ENCODE measurements at regions not wholly inside any gene's neighbourhood (a gene's known extent, or its start where the extent isn't known, plus 50 kb on each side); places are given as distances from the start of the nearest gene placed in this dataset.
"Not testable (repeated sequence)": the region's sequence is repeated elsewhere in the genome, so short reads cannot be mapped to it uniquely, and the experiment has no call there.

GRCh38 chr14:106174206-106174605, 647.8 kb downstream of the TMEM121 start:
- Histone ChIP-seq H3K36me3 (no peaks in the 10 kb centered on the region), H3K27ac (no peak overlapping the region), H3K27me3 (no peaks in the 10 kb centered on the region), H3K4me3 (no peak overlapping the region), H3K9me3 (no peaks in the 10 kb centered on the region), H3K4me1 (no peaks in the 10 kb centered on the region)
- intact Hi-C loops (cut with DNase I; ENCODE audit: low total_unique reads), result no loop called here
- no peak for TF ChIP-seq CTCF (IDR thresholded peaks at IDR 0.05)
- TF ChIP-seq POLR2A (IDR thresholded peaks at IDR 0.05), result no peak
- DNase-seq, result no peak

- intact Hi-C loops (cut with DNase I; ENCODE audit: low total_unique reads); H3K4me3 ChIP-seq; H3K9me3 ChIP-seq: not testable (repeated sequence)
These were observed 651.2 kb downstream of the TMEM121 start for GRCh38 chr14:106177266-106178246.

DNA sequence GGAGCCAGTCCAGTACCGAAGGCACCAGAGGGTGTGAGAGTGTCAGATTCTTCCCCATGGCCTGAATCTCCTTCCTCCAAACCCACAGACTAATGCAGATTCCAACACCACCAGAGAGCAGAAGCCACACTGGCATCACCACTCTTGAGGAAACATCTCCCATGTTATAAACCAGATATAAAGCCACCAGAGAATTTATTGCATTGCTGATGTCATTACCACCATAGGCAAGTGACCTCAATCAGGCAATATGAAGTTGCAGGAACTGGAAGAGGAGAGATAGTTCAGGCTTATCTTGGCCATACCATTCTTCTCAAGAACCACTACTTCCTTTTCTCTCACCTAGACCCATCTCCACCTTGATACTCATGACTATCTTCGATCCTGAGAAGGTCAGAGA, 653.4 kb downstream of the TMEM121 start:
- Histone ChIP-seq H3K27me3 (no peaks in the 10 kb centered on the region), H3K27ac (no peak overlapping the region), H3K4me3 (no peak overlapping the region), H3K4me1 (no peaks in the 10 kb centered on the region), H3K36me3 (no peaks in the 10 kb centered on the region), H3K9me3 (no peaks in the 10 kb centered on the region)
- intact Hi-C loops (cut with DNase I; ENCODE audit: low total_unique reads), result no loop called here
- no peak for TF ChIP-seq POLR2A (IDR thresholded peaks at IDR 0.05)
- no peak for TF ChIP-seq CTCF (IDR thresholded peaks at IDR 0.05)
- DNase-seq, result no peak

More at GRCh38 chr14:106177266-106178246, 651.2 kb downstream of the TMEM121 start:
- not testable (repeated sequence) for DNase-seq, H3K27me3 ChIP-seq, H3K36me3 ChIP-seq, H3K27ac ChIP-seq, H3K4me1 ChIP-seq

DNA sequence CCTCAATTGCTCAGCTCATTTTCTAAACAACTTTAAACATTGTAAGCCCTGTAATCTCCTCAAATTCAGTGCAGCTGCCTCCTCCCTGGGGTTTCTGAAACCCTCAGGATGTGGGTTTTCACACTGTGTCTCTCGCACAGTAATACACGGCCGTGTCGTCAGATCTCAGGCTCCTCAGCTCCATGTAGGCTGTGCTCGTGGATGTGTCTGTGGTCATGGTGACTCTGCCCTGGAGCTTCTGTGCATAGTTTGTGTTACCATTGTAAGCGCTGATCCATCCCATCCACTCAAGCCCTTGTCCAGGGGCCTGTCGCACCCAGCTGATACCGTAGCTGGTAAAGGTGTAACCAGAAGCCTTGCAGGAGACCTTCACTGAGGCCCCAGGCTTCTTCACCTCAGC, 658.4 kb downstream of the TMEM121 start:
- H3K4me3 ChIP-seq; H3K4me1 ChIP-seq; DNase-seq; H3K27me3 ChIP-seq; H3K9me3 ChIP-seq; intact Hi-C loops (cut with DNase I; ENCODE audit: low total_unique reads); H3K27ac ChIP-seq; H3K36me3 ChIP-seq: not testable (repeated sequence)

- not testable (repeated sequence) for H3K27ac ChIP-seq, DNase-seq
These were observed 658.9 kb downstream of the TMEM121 start for GRCh38 chr14:106185174-106185836.

DNA sequence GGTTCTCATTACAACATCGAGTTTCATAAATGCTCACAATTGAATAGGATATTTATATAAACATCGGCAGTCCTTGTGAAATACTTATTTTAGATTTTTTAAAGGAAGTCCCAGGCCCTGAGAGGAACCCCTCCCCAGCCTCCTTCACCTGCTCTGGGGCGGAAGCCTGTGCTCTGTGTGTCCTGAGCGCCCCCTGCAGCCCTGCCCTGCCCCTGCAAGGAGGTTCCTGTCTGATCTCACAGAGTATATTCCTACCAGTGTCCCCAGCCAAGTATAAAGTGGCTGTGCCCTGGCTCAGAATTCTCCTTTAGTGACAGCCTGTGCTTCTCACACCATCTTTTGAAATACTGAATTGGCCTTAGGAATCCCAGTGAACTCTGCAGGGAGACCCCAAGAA, 659.5 kb downstream of the TMEM121 start:
- no peak for DNase-seq
- no peaks in the 10 kb centered on the region for H3K27me3 ChIP-seq
- TF ChIP-seq POLR2A (IDR thresholded peaks at IDR 0.05) (no peak), CTCF (IDR thresholded peaks at IDR 0.05) (no peak)
- H3K4me3 ChIP-seq, result no peak overlapping the region
- no peak overlapping the region for H3K27ac ChIP-seq
- H3K4me1 ChIP-seq, result no peaks in the 10 kb centered on the region
- H3K36me3 ChIP-seq, result no peaks in the 10 kb centered on the region
- intact Hi-C loops (cut with DNase I; ENCODE audit: low total_unique reads), result no loop called here
- no peaks in the 10 kb centered on the region for H3K9me3 ChIP-seq

More at GRCh38 chr14:106185174-106185836, 658.9 kb downstream of the TMEM121 start:
- H3K27me3 ChIP-seq; H3K4me3 ChIP-seq; H3K9me3 ChIP-seq; H3K4me1 ChIP-seq; H3K36me3 ChIP-seq; intact Hi-C loops (cut with DNase I; ENCODE audit: low total_unique reads): not testable (repeated sequence)
